Suprapubic skin (tissue), 4 donors: ENCODE measurements at regions not wholly inside any gene's neighbourhood (a gene's known extent, or its start where the extent isn't known, plus 50 kb on each side); places are given as distances from the start of the nearest gene placed in this dataset.

Experiments
- DNase-seq, 2 donors: peaks; one replicate each; pipeline ENCODE4 v3.0.0-alpha.2; 2019; ENCODE audit warnings: low spot score in 2 of 2
- H3K27ac ChIP-seq: fragments of 200-600 bp; sonication (generic); one replicate; pipeline ENCODE4 v1.5.1; 2019
- H3K27me3 ChIP-seq: fragments of 200-600 bp; sonication (generic); one replicate; pipeline ENCODE4 v1.5.1; 2019
- H3K36me3 ChIP-seq: fragments of 200-600 bp; sonication (generic); one replicate; pipeline ENCODE4 v1.5.1; 2019
- H3K4me1 ChIP-seq: fragments of 200-600 bp; sonication (generic); one replicate; pipeline ENCODE4 v1.5.1; 2019
- H3K4me3 ChIP-seq: fragments of 200-600 bp; sonication (generic); one replicate; pipeline ENCODE4 v1.5.1; 2019; ENCODE audit warnings: mild to moderate bottlenecking
- H3K9me3 ChIP-seq: fragments of 200-600 bp; sonication (generic); one replicate; pipeline ENCODE4 v1.5.1; 2019
- EP300 ChIP-seq: sonication (generic); formaldehyde crosslinking; IDR thresholded peaks from one replicate; pipeline ENCODE4 v1.6.1; 2017; ENCODE audit warnings: antibody characterized with exemption
- POLR2A ChIP-seq, 2 donors: fragments of 450-650 bp; IDR thresholded peaks; one replicate each; pipeline ENCODE4 v1.6.1; 2017; ENCODE audit warnings: antibody characterized with exemption in 2 of 2, mild to moderate bottlenecking in 2 of 2, moderate library complexity in 2 of 2
- POLR2AphosphoS5 ChIP-seq, 3 donors: sonication (generic); formaldehyde crosslinking; IDR thresholded peaks; one replicate each; pipeline ENCODE4 v1.6.1; 2017; ENCODE audit warnings: antibody characterized with exemption in 3 of 3
- WGBS: methylation state at CpG from one replicate; pipeline ENCODE4 v1.1.5; 2018; 5-methylcytosine and 5-hydroxymethylcytosine counted together
- TF ChIP-seq, protein P1 (sequence below), 2 donors: fragments of 200-600 bp in 1 of 2; fragments of 450-650 bp in 1 of 2; sonication (generic) in 1 of 2; IDR thresholded peaks; one replicate each; pipeline ENCODE4 v1.5.1; 2016 to 2019; ENCODE audit warnings: antibody characterized with exemption in 2 of 2, mild to moderate bottlenecking in 1 of 2, moderate library complexity in 1 of 2

GRCh38 chr22:22978637-22979036 lies 91.0 kb downstream of the IGLL5 start:
- no peak overlapping the region for H3K27ac ChIP-seq
- no peaks in the 10 kb centered on the region for H3K9me3 ChIP-seq
- DNase-seq: no peak
- H3K36me3 ChIP-seq: no peaks in the 10 kb centered on the region
- TF ChIP-seq EP300 (no peak), POLR2AphosphoS5 (IDR thresholded peaks at IDR 0.05) (no peak), POLR2A (IDR thresholded peaks at IDR 0.05) (no peak)
- TF ChIP-seq, protein P1, sequence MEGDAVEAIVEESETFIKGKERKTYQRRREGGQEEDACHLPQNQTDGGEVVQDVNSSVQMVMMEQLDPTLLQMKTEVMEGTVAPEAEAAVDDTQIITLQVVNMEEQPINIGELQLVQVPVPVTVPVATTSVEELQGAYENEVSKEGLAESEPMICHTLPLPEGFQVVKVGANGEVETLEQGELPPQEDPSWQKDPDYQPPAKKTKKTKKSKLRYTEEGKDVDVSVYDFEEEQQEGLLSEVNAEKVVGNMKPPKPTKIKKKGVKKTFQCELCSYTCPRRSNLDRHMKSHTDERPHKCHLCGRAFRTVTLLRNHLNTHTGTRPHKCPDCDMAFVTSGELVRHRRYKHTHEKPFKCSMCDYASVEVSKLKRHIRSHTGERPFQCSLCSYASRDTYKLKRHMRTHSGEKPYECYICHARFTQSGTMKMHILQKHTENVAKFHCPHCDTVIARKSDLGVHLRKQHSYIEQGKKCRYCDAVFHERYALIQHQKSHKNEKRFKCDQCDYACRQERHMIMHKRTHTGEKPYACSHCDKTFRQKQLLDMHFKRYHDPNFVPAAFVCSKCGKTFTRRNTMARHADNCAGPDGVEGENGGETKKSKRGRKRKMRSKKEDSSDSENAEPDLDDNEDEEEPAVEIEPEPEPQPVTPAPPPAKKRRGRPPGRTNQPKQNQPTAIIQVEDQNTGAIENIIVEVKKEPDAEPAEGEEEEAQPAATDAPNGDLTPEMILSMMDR (IDR thresholded peaks at IDR 0.05): no peak
- H3K4me3 ChIP-seq: no peak overlapping the region
- no peaks in the 10 kb centered on the region for H3K4me1 ChIP-seq
- peaks cover 15% of the 10 kb centered on the region for H3K27me3 ChIP-seq

GRCh38 chr22:22979121-22979724 lies 91.1 kb upstream of the GNAZ start:
- WGBS: 64% methylated on average over 4 of the region's 4 CpGs
- TF ChIP-seq POLR2AphosphoS5 (IDR thresholded peaks at IDR 0.05) (no peak), POLR2A (IDR thresholded peaks at IDR 0.05) (no peak), EP300 (no peak)
- TF ChIP-seq, protein P1 (IDR thresholded peaks at IDR 0.05): no peak
- Histone ChIP-seq H3K27me3 (peaks cover 15% of the 10 kb centered on the region), H3K27ac (no peak overlapping the region), H3K4me1 (no peaks in the 10 kb centered on the region), H3K36me3 (no peaks in the 10 kb centered on the region), H3K9me3 (no peaks in the 10 kb centered on the region), H3K4me3 (no peak overlapping the region)
- DNase-seq: no peak

DNA sequence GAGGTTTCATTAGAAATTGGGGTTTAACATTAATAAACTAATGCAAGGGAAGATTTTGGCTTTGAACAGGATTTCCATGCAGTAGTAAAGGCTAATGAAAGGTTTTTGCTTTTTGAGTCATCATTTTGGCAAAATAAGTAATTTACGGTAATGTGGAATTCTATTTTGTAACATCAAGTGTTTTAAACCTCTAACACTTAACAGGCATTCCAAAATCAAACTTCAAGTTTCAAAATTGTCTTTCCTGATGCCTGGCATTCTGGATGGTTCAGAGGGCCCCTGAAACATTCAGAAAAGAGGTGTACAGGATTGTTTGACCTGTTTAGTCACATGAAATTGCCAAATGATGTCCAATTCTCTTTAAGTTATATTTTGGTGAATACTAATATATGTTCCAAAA lies 90.4 kb upstream of the GNAZ start:
- Histone ChIP-seq H3K27me3 (peaks cover 15% of the 10 kb centered on the region), H3K9me3 (no peaks in the 10 kb centered on the region), H3K27ac (no peak overlapping the region), H3K36me3 (no peaks in the 10 kb centered on the region), H3K4me1 (no peaks in the 10 kb centered on the region), H3K4me3 (no peak overlapping the region)
- WGBS: 92% methylated on average over 1 of the region's 1 CpG
- no peak for DNase-seq
- TF ChIP-seq POLR2A (IDR thresholded peaks at IDR 0.05): no peak
- TF ChIP-seq EP300: no peak
- no peak for TF ChIP-seq POLR2AphosphoS5 (IDR thresholded peaks at IDR 0.05)
- TF ChIP-seq, protein P1 (IDR thresholded peaks at IDR 0.05): no peak

GRCh38 chr22:22981670-22982571 lies 88.4 kb upstream of the GNAZ start:
- TF ChIP-seq, protein P1 (IDR thresholded peaks at IDR 0.05): no peak
- DNase-seq: no peak
- Histone ChIP-seq H3K27ac (no peak overlapping the region), H3K4me1 (no peaks in the 10 kb centered on the region), H3K27me3 (no peaks in the 10 kb centered on the region), H3K4me3 (no peak overlapping the region), H3K9me3 (no peaks in the 10 kb centered on the region), H3K36me3 (no peaks in the 10 kb centered on the region)
- WGBS: 82% methylated on average over 3 of the region's 3 CpGs

- H3K4me3 ChIP-seq: no peak overlapping the region
- no peaks in the 10 kb centered on the region for H3K9me3 ChIP-seq
- no peaks in the 10 kb centered on the region for H3K27me3 ChIP-seq
- DNase-seq: no peak
- H3K4me1 ChIP-seq: no peaks in the 10 kb centered on the region
- no peaks in the 10 kb centered on the region for H3K36me3 ChIP-seq
- WGBS: 69% methylated on average over 2 of the region's 2 CpGs
- TF ChIP-seq POLR2AphosphoS5 (IDR thresholded peaks at IDR 0.05) (no peak), POLR2A (IDR thresholded peaks at IDR 0.05) (no peak), EP300 (no peak)
- TF ChIP-seq, protein P1 (IDR thresholded peaks at IDR 0.05): no peak
- H3K27ac ChIP-seq: no peak overlapping the region
Measured at GRCh38 chr22:22982616-22983015, 87.7 kb upstream of the GNAZ start.
